ENCODE measurements at regions not wholly inside any gene's neighbourhood (a gene's known extent, or its start where the extent isn't known, plus 50 kb on each side); places are given as distances from the start of the nearest gene placed in this dataset.
"Not testable (repeated sequence)": the region's sequence is repeated elsewhere in the genome, so short reads cannot be mapped to it uniquely, and the experiment has no call there.

- DNase-seq, result no peak
- H3K27ac Mint-ChIP-seq (ENCODE audit: unreplicated experiment), result no peak overlapping the region
- H3K27me3 Mint-ChIP-seq (ENCODE audit: unreplicated experiment), result no peaks in the 10 kb centered on the region
- no peaks in the 10 kb centered on the region for H3K36me3 Mint-ChIP-seq (ENCODE audit: unreplicated experiment)
- no peaks in the 10 kb centered on the region for H3K9me3 Mint-ChIP-seq (ENCODE audit: unreplicated experiment)
- H3K4me3 Mint-ChIP-seq (ENCODE audit: unreplicated experiment), result no peak overlapping the region
- TF ChIP-seq CTCF (IDR thresholded peaks at IDR 0.05; ENCODE audit: partially characterized antibody, unreplicated experiment), result no peak
- no peaks in the 10 kb centered on the region for H3K4me1 Mint-ChIP-seq (ENCODE audit: low read depth, unreplicated experiment)
These were observed 293.4 kb upstream of the BOD1L1 start for GRCh38 chr4:13920901-13921300.

GRCh38 chr4:13921805-13922204, 294.3 kb upstream of the BOD1L1 start:
- Mint-ChIP-seq H3K4me1 (ENCODE audit: low read depth, unreplicated experiment) (no peaks in the 10 kb centered on the region), H3K4me3 (ENCODE audit: unreplicated experiment) (no peak overlapping the region), H3K9me3 (ENCODE audit: unreplicated experiment) (no peaks in the 10 kb centered on the region), H3K36me3 (ENCODE audit: unreplicated experiment) (no peaks in the 10 kb centered on the region), H3K27me3 (ENCODE audit: unreplicated experiment) (no peaks in the 10 kb centered on the region), H3K27ac (ENCODE audit: unreplicated experiment) (no peak overlapping the region)
- DNase-seq, result no peak
- TF ChIP-seq CTCF (IDR thresholded peaks at IDR 0.05; ENCODE audit: partially characterized antibody, unreplicated experiment), result no peak

GRCh38 chr4:13922459-13922858, 294.9 kb upstream of the BOD1L1 start:
- TF ChIP-seq CTCF (IDR thresholded peaks at IDR 0.05; ENCODE audit: partially characterized antibody, unreplicated experiment), result no peak
- H3K9me3 Mint-ChIP-seq (ENCODE audit: unreplicated experiment), result no peaks in the 10 kb centered on the region
- H3K27ac Mint-ChIP-seq (ENCODE audit: unreplicated experiment), result no peak overlapping the region
- H3K4me1 Mint-ChIP-seq (ENCODE audit: low read depth, unreplicated experiment), result no peaks in the 10 kb centered on the region
- H3K36me3 Mint-ChIP-seq (ENCODE audit: unreplicated experiment), result no peaks in the 10 kb centered on the region
- H3K4me3 Mint-ChIP-seq (ENCODE audit: unreplicated experiment), result no peak overlapping the region
- DNase-seq, result no peak
- H3K27me3 Mint-ChIP-seq (ENCODE audit: unreplicated experiment), result no peaks in the 10 kb centered on the region

- H3K27ac Mint-ChIP-seq (ENCODE audit: unreplicated experiment), result no peak overlapping the region
- TF ChIP-seq CTCF (IDR thresholded peaks at IDR 0.05; ENCODE audit: partially characterized antibody, unreplicated experiment), result no peak
- no peaks in the 10 kb centered on the region for H3K9me3 Mint-ChIP-seq (ENCODE audit: unreplicated experiment)
- H3K4me3 Mint-ChIP-seq (ENCODE audit: unreplicated experiment), result no peak overlapping the region
- DNase-seq, result no peak
- H3K4me1 Mint-ChIP-seq (ENCODE audit: low read depth, unreplicated experiment), result no peaks in the 10 kb centered on the region
- no peaks in the 10 kb centered on the region for H3K36me3 Mint-ChIP-seq (ENCODE audit: unreplicated experiment)
- no peaks in the 10 kb centered on the region for H3K27me3 Mint-ChIP-seq (ENCODE audit: unreplicated experiment)
These were observed 295.5 kb upstream of the BOD1L1 start for GRCh38 chr4:13922873-13923645.

- not testable (repeated sequence) for H3K4me1 Mint-ChIP-seq (ENCODE audit: low read depth, unreplicated experiment); H3K27ac Mint-ChIP-seq (ENCODE audit: unreplicated experiment); H3K27me3 Mint-ChIP-seq (ENCODE audit: unreplicated experiment); DNase-seq; H3K36me3 Mint-ChIP-seq (ENCODE audit: unreplicated experiment); H3K9me3 Mint-ChIP-seq (ENCODE audit: unreplicated experiment); H3K4me3 Mint-ChIP-seq (ENCODE audit: unreplicated experiment)
These were observed 297.4 kb upstream of the BOD1L1 start for GRCh38 chr4:13924900-13925299.

All from glutamatergic neuron (in vitro differentiated cells).